Gastrocnemius medialis (tissue), 4 donors: ENCODE measurements at regions not wholly inside any gene's neighbourhood (a gene's known extent, or its start where the extent isn't known, plus 50 kb on each side); places are given as distances from the start of the nearest gene placed in this dataset.
A peak's percentile ranks its signal among the peaks of the same experiment; 100 is the strongest.

Source experiments
- ATAC-seq, 2 donors: fragments of 150-250 bp; one replicate each; pipeline ENCODE4 v1.9.1; 2016
- DNase-seq, 2 donors: peaks; one replicate each; pipeline ENCODE4 v3.0.0-alpha.2; 2019
- H3K27ac ChIP-seq, 4 donors: fragments of 200-600 bp; sonication (generic); 1 replicate in 1 of 4; 2 replicates in 3 of 4; pipeline ENCODE4 v1.5.1; 2016 to 2018; ENCODE audit warnings: mild to moderate bottlenecking in 2 of 4, moderate library complexity in 1 of 4
- H3K27me3 ChIP-seq, 3 donors: fragments of 200-600 bp; sonication (generic) in 2 of 3; 1 replicate in 1 of 3; 2 replicates in 2 of 3; pipeline versions ENCODE4 v1.5.1 to v1.6.0; 2016 to 2019; ENCODE audit warnings: mild to moderate bottlenecking in 1 of 3, moderate library complexity in 1 of 3
- H3K36me3 ChIP-seq, 2 donors: fragments of 200-600 bp; sonication (generic) in 1 of 2; one replicate each; pipeline ENCODE4 v1.5.1; 2017 to 2018
- H3K4me1 ChIP-seq, 2 donors: fragments of 200-600 bp; sonication (generic) in 1 of 2; one replicate each; pipeline ENCODE4 v1.5.1; 2016 to 2017; ENCODE audit warnings: mild to moderate bottlenecking in 2 of 2
- H3K4me3 ChIP-seq, 4 donors: fragments of 200-600 bp; sonication (generic) in 3 of 4; 1 replicate in 1 of 4; 2 replicates in 3 of 4; pipeline ENCODE4 v1.5.1; 2016 to 2019; ENCODE audit warnings: mild to moderate bottlenecking in 2 of 4
- H3K9me3 ChIP-seq, 3 donors: fragments of 200-600 bp; sonication (generic) in 2 of 3; 1 replicate in 1 of 3; 2 replicates in 2 of 3; pipeline ENCODE4 v1.5.1; 2016 to 2019
- POLR2A ChIP-seq, 2 donors: fragments of 450-650 bp; IDR thresholded peaks; one replicate each; pipeline ENCODE4 v1.6.1; 2017; ENCODE audit warnings: antibody characterized with exemption in 2 of 2, mild to moderate bottlenecking in 2 of 2, moderate library complexity in 2 of 2
- in situ Hi-C, 4 donors: fragments of 200-750 bp; cut with MboI; loops; one replicate each; pipeline versions ENCODE4 v1.15.0 to v1.8.0; 2017; ENCODE audit warnings: low sequenced_read_pairs in 4 of 4
- intact Hi-C: fragments of 100-400 bp; cut with DNase I; formaldehyde crosslinking; loops from one replicate; pipeline ENCODE4 v1.15.1; 2023; ENCODE audit warnings: low total_unique reads
- TF ChIP-seq, protein P1 (sequence below), 5 experiments: fragments of 450-650 bp in 3 of 5; fragments of 200-600 bp in 2 of 5; sonication (generic) in 2 of 5; IDR thresholded peaks in 4 of 5; conservative IDR thresholded peaks in 1 of 5; 1 replicate in 4 of 5; 2 replicates in 1 of 5; pipeline ENCODE4 v1.5.1; 2016 to 2019; ENCODE audit warnings: antibody characterized with exemption in 5 of 5, mild to moderate bottlenecking in 3 of 5, moderate library complexity in 3 of 5

GRCh38 chr20:10984294-10984693 lies 310.5 kb upstream of the JAG1 start:
- Histone ChIP-seq H3K4me1 (peaks cover 42 to 51% of the 10 kb centered on the region in 2 donors), H3K36me3 (no peaks in the 10 kb centered on the region), H3K9me3 (no peaks in the 10 kb centered on the region), H3K27me3 (no peaks in the 10 kb centered on the region), H3K27ac (peak overlapping the region in 3 of 4 donors; percentile 29 to 89 (median 81)), H3K4me3 (no peak overlapping the region)
- no peak for ATAC-seq
- DNase-seq: peak in 1 of 2 donors; percentile 41
- in situ Hi-C loops: no loop called here
- intact Hi-C loops: no loop called here
- no peak for TF ChIP-seq POLR2A (IDR thresholded peaks at IDR 0.05)
- TF ChIP-seq, protein P1, sequence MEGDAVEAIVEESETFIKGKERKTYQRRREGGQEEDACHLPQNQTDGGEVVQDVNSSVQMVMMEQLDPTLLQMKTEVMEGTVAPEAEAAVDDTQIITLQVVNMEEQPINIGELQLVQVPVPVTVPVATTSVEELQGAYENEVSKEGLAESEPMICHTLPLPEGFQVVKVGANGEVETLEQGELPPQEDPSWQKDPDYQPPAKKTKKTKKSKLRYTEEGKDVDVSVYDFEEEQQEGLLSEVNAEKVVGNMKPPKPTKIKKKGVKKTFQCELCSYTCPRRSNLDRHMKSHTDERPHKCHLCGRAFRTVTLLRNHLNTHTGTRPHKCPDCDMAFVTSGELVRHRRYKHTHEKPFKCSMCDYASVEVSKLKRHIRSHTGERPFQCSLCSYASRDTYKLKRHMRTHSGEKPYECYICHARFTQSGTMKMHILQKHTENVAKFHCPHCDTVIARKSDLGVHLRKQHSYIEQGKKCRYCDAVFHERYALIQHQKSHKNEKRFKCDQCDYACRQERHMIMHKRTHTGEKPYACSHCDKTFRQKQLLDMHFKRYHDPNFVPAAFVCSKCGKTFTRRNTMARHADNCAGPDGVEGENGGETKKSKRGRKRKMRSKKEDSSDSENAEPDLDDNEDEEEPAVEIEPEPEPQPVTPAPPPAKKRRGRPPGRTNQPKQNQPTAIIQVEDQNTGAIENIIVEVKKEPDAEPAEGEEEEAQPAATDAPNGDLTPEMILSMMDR (IDR thresholded peaks at IDR 0.05 in 4 of 5, conservative IDR thresholded peaks at IDR 0.05 in 1 of 5): no peak

DNA sequence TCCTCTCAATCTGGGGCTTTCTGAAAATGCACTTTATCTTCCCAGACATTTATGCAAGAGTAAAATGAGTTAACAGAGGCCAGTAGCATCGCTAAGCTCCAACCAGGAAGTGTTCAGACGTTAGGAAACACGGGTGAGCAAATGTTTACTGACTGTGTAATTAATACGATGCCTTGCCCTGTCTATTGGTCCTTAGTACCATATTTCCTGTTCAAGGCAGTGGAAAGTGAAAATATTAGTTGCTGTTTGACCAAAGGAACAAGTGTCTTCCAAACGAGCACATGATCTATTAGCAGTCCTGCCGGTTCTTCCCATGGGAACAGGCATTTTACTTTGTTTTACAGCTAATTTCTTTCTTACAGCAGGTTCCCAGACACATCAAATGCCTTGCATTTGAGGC lies 311.1 kb upstream of the JAG1 start:
- Histone ChIP-seq H3K36me3 (no peaks in the 10 kb centered on the region), H3K4me3 (no peak overlapping the region), H3K9me3 (no peaks in the 10 kb centered on the region), H3K27ac (peak overlapping the region; percentile 29 to 89 (median 66)), H3K27me3 (no peaks in the 10 kb centered on the region), H3K4me1 (peaks cover 40 to 51% of the 10 kb centered on the region in 2 donors)
- DNase-seq: no peak
- no peak for ATAC-seq
- in situ Hi-C loops: no loop called here
- intact Hi-C loops: no loop called here
- no peak for TF ChIP-seq POLR2A (IDR thresholded peaks at IDR 0.05)
- TF ChIP-seq, protein P1 (IDR thresholded peaks at IDR 0.05 in 4 of 5, conservative IDR thresholded peaks at IDR 0.05 in 1 of 5): no peak

DNA sequence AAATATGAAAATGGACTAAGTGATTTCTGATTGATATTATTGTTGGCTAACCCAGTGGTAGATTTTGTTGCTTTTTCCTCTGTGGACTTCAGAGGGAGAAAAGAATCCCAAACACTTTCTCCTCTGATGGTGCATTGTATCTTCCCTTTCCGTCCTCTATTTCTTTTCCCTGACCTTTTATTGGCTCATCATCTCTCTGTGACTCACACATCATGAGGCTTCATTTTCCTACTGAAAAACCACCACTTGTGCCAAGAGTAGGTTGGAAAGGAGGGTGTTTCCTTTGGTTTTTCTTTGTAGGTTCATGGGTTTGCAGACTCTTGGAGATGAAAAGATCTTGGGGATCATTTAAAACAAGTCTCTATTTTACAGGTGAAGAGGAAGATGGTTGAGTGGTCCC lies 311.7 kb upstream of the JAG1 start:
- TF ChIP-seq, protein P1 (IDR thresholded peaks at IDR 0.05 in 4 of 5, conservative IDR thresholded peaks at IDR 0.05 in 1 of 5): no peak
- TF ChIP-seq POLR2A (IDR thresholded peaks at IDR 0.05): no peak
- Histone ChIP-seq H3K36me3 (no peaks in the 10 kb centered on the region), H3K27me3 (no peaks in the 10 kb centered on the region), H3K9me3 (no peaks in the 10 kb centered on the region), H3K4me1 (peaks cover 40 to 51% of the 10 kb centered on the region in 2 donors), H3K27ac (peak overlapping the region; percentile 29 to 89 (median 66)), H3K4me3 (no peak overlapping the region)
- peak in 1 of 2 donors; percentile 32 for ATAC-seq
- intact Hi-C loops: no loop called here
- DNase-seq: no peak
- in situ Hi-C loops: no loop called here

DNA sequence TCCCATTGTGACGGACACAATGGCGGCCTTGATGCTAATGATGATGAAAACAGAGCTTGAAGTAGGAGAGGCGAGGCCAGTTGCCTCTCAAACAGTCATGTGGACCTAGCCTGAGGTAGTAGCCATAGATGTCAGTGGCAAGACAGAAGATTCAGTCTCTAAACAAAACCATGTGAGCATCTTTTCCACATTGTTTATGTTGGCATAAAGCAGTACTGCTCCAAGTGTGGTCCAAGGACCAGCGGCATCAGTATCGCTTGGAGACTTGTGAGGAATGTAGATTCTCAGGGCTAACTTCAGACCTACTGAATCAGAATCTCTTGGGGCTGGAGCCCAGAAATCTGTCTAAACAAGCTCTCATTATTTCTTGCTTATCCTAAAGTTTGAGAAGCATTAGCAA lies 312.8 kb upstream of the JAG1 start:
- Histone ChIP-seq H3K27me3 (no peaks in the 10 kb centered on the region), H3K4me3 (no peak overlapping the region), H3K36me3 (no peaks in the 10 kb centered on the region), H3K27ac (peak overlapping the region in 2 of 4 donors; percentile 81 to 89), H3K9me3 (no peaks in the 10 kb centered on the region), H3K4me1 (peaks cover 32 to 40% of the 10 kb centered on the region in 2 donors)
- intact Hi-C loops (no loop called here), in situ Hi-C loops (no loop called here)
- TF ChIP-seq, protein P1 (IDR thresholded peaks at IDR 0.05 in 4 of 5, conservative IDR thresholded peaks at IDR 0.05 in 1 of 5): no peak
- TF ChIP-seq POLR2A (IDR thresholded peaks at IDR 0.05): no peak
- no peak for DNase-seq
- ATAC-seq: no peak
